Activated CD8-positive, alpha-beta T cell treated with anti-CD3 and anti-CD28 coated beads for 36 hours (primary cell): ENCODE measurements at regions not wholly inside any gene's neighbourhood (a gene's known extent, or its start where the extent isn't known, plus 50 kb on each side); places are given as distances from the start of the nearest gene placed in this dataset.

Experiments
- ATAC-seq: fragments of 200-7000 bp; cut with Tn5 transposase; one replicate; pipeline ENCODE4 v1.10.0; 2021; ENCODE audit warnings: mild to moderate bottlenecking, moderate library complexity
- CTCF ChIA-PET: fragments of 350-600 bp; sonication (Branson Sonifier 250); formaldehyde crosslinking; loops from one replicate; lab custom pipeline; 2021; ENCODE audit warnings: antibody characterized with exemption; lab: Charles Lee
- POLR2A ChIA-PET: fragments of 350-600 bp; sonication (Branson Sonifier 250); formaldehyde crosslinking; loops from one replicate; lab custom pipeline; 2021; ENCODE audit warnings: antibody characterized with exemption; lab: Charles Lee
- DNase-seq: peaks from one replicate; pipeline ENCODE4 v3.0.0-alpha.2; 2020
- H3K27ac Mint-ChIP-seq: one replicate; pipeline ENCODE4 v1.8.0; 2021; ENCODE audit warnings: mild to moderate bottlenecking, mixed read lengths
- H3K27me3 Mint-ChIP-seq: one replicate; pipeline ENCODE4 v1.8.0; 2021; ENCODE audit warnings: mixed read lengths
- H3K36me3 Mint-ChIP-seq: one replicate; pipeline ENCODE4 v1.8.0; 2021; ENCODE audit warnings: low read depth, mixed read lengths
- H3K4me1 Mint-ChIP-seq: one replicate; pipeline ENCODE4 v1.8.0; 2021; ENCODE audit warnings: low read depth, mixed read lengths
- H3K4me3 Mint-ChIP-seq: one replicate; pipeline ENCODE4 v1.8.0; 2021; ENCODE audit warnings: mild to moderate bottlenecking, moderate library complexity, mixed read lengths
- H3K9me3 Mint-ChIP-seq: one replicate; pipeline ENCODE4 v1.8.0; 2021; ENCODE audit warnings: mixed read lengths
- CTCF ChIP-seq: fragments of 200-600 bp; IDR thresholded peaks from one replicate; pipeline ENCODE4 v1.8.0; 2022; ENCODE audit warnings: antibody characterized with exemption, mild to moderate bottlenecking
- intact Hi-C: fragments of 100-400 bp; cut with micrococcal nuclease; formaldehyde crosslinking; loops from one replicate; pipeline ENCODE4 v1.10.0; 2022

- no peak for DNase-seq
- Mint-ChIP-seq H3K27me3 (no peaks in the 10 kb centered on the region), H3K9me3 (no peaks in the 10 kb centered on the region), H3K36me3 (no peaks in the 10 kb centered on the region), H3K4me1 (no peaks in the 10 kb centered on the region), H3K27ac (no peak overlapping the region), H3K4me3 (no peak overlapping the region)
- ChIA-PET CTCF (no interaction called here), POLR2A (no interaction called here)
- intact Hi-C loops = no loop called here
- TF ChIP-seq CTCF = no peak
- ATAC-seq = no peak
Measured at GRCh38 chr1:81470275-81470674, 330.5 kb upstream of the ADGRL2 start.

GRCh38 chr1:81467383-81467782 is 333.4 kb upstream of the ADGRL2 start:
- Mint-ChIP-seq H3K36me3 (no peaks in the 10 kb centered on the region), H3K27me3 (no peaks in the 10 kb centered on the region), H3K4me1 (no peaks in the 10 kb centered on the region), H3K27ac (no peak overlapping the region), H3K9me3 (no peaks in the 10 kb centered on the region), H3K4me3 (no peak overlapping the region)
- ChIA-PET CTCF (no interaction called here), POLR2A (no interaction called here)
- intact Hi-C loops = no loop called here
- no peak for TF ChIP-seq CTCF
- no peak for DNase-seq
- no peak for ATAC-seq

GRCh38 chr1:81466961-81467360 is 333.8 kb upstream of the ADGRL2 start:
- ChIA-PET POLR2A (no interaction called here), CTCF (no interaction called here)
- intact Hi-C loops = no loop called here
- no peaks in the 10 kb centered on the region for H3K36me3 Mint-ChIP-seq
- no peaks in the 10 kb centered on the region for H3K27me3 Mint-ChIP-seq
- H3K9me3 Mint-ChIP-seq = no peaks in the 10 kb centered on the region
- no peak overlapping the region for H3K27ac Mint-ChIP-seq
- no peak for TF ChIP-seq CTCF
- no peak for DNase-seq
- ATAC-seq = no peak
- H3K4me3 Mint-ChIP-seq = no peak overlapping the region
- H3K4me1 Mint-ChIP-seq = no peaks in the 10 kb centered on the region

- no peak overlapping the region for H3K4me3 Mint-ChIP-seq
- ChIA-PET POLR2A (no interaction called here), CTCF (no interaction called here)
- DNase-seq (no peak), ATAC-seq (no peak)
- no peaks in the 10 kb centered on the region for H3K4me1 Mint-ChIP-seq
- no peaks in the 10 kb centered on the region for H3K9me3 Mint-ChIP-seq
- no peaks in the 10 kb centered on the region for H3K27me3 Mint-ChIP-seq
- intact Hi-C loops = no loop called here
- H3K27ac Mint-ChIP-seq = no peak overlapping the region
- TF ChIP-seq CTCF = no peak
- H3K36me3 Mint-ChIP-seq = no peaks in the 10 kb centered on the region
Measured at GRCh38 chr1:81463936-81464837, 336.5 kb upstream of the ADGRL2 start.

GRCh38 chr1:81459043-81459442 is 341.7 kb upstream of the ADGRL2 start:
- Mint-ChIP-seq H3K4me3 (no peak overlapping the region), H3K36me3 (no peaks in the 10 kb centered on the region), H3K27me3 (no peaks in the 10 kb centered on the region), H3K9me3 (no peaks in the 10 kb centered on the region), H3K27ac (no peak overlapping the region), H3K4me1 (no peaks in the 10 kb centered on the region)
- intact Hi-C loops = no loop called here
- DNase-seq (no peak), ATAC-seq (no peak)
- POLR2A ChIA-PET = no interaction called here
- TF ChIP-seq CTCF = no peak
- CTCF ChIA-PET = no interaction called here
